GM21619 (cell line): ENCODE measurements at regions not wholly inside any gene's neighbourhood (a gene's known extent, or its start where the extent isn't known, plus 50 kb on each side); places are given as distances from the start of the nearest gene placed in this dataset.

Experiments
- ATAC-seq: cut with Tn5 transposase; IDR thresholded peaks from one replicate; pipeline ENCODE4 v1.9.1; 2021; ENCODE audit not compliant: unreplicated experiment

DNA sequence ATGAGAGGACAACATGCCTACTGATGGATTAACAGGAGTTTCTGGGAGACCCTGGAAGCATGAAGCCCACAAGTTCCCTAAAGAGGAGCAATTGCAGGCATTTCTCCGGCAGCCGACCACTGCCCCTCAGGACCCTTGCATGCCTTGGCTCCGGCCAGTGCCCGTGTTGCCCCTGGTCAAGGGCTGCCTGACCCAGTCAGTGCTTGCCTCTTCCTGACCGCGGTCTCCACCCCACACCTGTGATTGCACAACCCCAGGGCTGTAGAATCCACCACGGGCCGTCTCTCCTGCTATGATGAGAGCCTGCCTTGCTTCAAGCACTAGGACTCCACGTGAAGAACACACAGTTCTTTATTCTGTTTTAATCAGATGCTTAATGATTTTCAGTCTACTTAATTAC, 127.5 kb downstream of the GLI2 start:
- no peak for ATAC-seq

DNA sequence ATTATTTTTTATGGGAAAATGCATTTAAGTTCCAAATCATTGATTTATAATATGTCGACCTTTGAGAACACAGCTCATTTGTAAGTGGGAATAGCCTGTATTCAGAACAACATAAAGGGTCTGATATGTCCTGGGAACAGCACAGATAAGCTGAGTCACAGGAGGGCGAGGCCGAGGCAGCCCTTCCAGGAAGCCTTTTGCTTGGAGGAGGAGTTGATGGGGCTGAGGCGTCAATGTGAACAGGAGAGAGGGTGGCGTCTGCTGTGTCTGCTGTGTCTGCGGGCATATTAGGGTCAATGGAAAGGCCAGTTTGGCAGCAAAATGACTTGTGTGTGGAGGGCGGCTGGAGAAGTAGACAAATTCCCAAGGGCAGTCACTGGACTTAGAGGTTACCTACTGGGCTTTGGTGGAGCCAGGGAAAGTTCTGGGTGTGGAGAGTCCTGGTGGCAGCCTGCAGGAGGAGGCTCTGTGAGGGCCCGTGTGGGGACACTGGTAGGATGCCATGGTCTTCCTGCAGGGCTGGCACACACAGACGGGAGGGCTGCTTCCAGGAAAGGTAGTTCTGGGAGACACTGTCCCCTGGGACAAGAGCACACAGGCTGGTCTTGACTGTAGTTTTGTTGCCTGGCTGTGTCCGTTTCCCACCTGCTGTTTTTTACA, 128.1 kb downstream of the GLI2 start:
- no peak for ATAC-seq

- ATAC-seq = no peak
These were observed 129.3 kb downstream of the GLI2 start for GRCh38 chr2:120864981-120865380.

DNA sequence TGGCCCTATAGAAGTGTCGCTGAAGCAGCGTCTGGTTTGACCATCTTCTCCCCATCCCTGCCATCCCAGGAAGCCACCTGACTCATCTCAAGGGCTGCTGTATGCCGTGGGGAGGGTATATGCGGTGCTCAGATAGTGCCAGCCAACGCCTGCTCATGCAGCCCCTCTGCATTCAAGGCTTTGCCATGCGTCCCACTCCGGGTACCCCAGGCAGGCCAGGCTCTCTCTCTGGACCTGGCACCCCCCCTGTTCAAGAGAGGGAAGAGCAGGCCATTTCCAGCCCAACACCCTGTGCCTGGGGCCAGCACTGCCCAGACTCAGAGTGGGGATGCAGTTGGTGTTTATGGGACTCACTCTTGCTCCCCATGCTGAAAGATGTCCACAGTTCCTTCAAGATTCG, 130.0 kb downstream of the GLI2 start:
- ATAC-seq = no peak

DNA sequence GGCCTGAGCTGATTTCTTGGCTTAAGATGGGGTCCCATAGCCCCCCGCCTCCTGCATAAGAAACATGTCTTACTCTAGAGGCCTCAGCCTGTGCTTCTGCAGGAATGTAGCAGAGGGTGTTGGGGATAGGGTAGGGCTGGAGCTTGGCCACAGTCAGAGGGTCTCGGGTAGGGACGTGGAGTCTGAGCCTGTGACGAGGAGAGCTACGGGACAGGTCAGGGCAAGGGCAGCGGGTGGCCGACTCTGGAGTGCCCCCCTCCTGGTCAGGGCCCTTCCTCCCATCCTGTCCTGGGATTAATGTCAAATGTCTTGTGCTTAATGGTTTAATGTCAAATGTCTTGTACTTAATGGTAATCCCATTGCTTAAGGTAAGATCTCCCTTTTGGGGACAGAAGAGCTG, 130.4 kb downstream of the GLI2 start:
- ATAC-seq = no peak

DNA sequence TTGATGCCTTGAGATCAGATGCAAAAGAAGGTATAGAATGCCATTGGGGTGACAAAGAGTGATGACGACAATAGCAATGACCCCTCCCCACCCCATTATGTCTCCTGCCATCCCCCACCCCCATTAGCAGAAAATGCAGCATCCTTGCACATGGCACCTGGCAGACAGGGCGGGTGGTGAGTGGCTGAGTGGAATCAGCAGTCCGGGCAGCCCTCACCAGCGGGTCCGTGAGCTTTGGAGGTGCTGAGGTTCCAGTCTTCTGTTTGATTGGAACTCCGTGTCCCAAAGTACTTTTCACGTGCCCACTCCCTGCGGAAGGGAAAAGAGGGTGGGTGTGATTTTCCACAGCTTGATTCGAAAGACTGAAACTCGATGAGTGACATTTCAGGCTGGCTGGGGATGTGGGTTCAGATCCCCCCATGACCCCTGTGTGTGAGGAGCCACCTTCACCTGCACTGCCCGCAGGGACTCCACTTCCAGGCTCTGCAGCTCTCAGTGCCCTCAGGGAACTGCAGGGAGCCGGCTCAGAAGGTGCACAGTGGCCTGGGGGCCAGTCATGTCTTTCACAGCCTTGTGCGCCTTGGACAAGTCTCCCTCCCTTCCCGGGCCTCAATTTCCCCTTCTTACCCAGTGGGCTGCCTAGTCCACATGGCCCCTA, 130.9 kb downstream of the GLI2 start:
- ATAC-seq = no peak

GRCh38 chr2:120867290-120868241, 131.9 kb downstream of the GLI2 start:
- ATAC-seq = no peak

GRCh38 chr2:120868366-120868765, 132.7 kb downstream of the GLI2 start:
- ATAC-seq = no peak

DNA sequence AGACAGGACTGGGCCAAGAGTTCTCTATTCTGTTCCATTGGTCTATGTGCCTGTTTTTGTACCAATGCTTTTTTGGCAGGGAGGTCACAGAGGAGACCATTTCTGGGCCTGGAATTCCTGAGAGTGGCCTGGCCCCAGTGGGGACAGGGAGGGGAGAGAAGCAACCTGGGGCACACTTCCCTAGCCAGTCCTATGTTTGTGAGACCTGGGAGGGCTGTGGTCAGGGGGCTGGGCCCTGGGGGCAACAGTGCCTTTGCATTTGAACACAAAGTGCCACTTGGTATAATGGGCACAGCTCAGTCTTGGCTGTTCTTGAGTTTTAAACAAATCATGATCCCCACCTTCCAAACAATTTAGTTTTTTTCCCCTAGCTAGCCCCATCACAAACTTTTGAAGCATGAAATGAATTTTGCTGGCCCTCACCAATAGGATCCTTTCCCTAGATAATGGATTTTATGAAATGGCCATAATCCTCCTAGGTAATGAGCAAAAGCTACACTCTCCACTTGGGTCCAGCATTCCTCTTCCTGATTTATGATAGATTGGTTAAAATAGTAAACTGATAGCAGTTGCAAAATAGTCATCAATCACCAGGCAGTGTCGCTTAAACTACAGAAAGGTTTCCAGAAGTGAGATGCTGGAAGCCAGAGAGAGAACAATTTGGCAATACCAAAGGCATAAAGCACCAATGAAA, 133.5 kb downstream of the GLI2 start:
- no peak for ATAC-seq

DNA sequence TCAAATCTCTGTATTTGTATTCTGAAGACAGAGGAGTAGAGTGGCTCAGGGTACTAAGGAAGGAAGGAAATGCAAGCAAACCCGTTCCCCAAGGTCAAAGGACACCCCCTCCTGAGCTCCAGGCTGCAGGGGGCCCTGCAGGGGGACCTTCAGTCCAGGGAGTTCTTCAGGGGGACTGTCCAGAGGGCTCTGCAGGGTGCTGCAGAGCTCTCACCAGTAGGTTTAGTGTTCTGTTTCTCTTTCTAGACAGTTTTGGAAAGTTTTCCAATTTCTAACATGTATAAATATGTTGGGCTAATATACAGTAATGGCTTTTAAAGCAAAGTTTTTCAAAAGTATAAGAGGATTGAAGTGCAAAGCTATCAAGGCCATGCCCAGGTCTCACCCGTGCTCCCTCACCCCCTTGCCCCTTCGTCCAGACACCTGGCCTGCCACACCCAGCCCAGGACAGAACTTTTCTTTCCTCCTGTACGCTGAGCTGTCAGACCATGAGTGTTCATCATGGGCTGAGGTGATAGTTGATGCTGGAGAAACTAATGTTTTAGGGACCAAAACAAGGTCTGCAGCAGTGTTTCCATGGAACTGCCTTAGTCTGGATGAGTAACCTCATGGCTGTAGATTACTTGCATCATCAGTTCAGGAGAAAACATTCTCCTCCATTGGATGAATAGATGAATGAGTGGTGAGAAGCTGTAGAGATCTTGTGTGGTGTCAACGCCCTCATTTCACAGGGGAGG, 134.2 kb downstream of the GLI2 start:
- no peak for ATAC-seq

- no peak for ATAC-seq
These were observed 134.8 kb downstream of the GLI2 start for GRCh38 chr2:120870467-120870788.

GRCh38 chr2:120871016-120871635, 135.5 kb downstream of the GLI2 start:
- ATAC-seq = no peak

DNA sequence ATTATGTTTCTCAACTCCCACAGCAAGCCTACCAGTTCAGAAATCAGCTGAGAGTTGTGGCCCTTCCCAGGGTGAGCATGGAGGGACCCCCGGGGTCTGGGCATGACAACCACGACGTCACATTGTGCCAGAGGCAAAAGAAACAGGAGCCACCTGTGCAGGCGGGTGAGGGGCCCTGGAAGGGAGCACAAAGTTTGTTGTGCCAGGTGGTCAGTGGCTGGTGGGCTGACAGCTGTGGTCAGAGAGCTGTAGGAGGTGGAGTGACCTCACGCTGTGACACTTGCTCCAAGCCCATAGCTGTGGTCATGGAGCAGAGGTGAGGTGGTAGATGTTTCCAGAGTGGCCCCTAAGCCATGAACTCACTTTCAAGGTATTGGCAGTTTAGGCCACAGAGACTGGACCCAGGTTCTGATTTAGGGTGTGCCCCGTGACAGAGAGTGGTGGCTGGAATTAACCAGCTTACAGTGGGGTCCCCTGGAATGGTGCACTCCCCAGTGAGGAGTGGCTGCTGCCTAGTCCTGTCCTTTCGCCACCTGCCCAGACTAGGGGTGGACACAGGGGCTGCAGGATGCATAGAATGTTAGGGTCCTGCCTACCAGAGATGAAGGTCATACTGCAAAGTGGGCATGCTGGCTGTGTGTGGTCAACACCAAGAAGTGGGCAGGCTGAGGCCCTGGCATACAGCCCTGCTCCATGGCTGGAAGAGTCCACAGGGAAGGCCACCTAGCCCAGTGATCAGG, 136.4 kb downstream of the GLI2 start:
- no peak for ATAC-seq

- no peak for ATAC-seq
These were observed 138.6 kb downstream of the GLI2 start for GRCh38 chr2:120873958-120874887.

GRCh38 chr2:120874888-120875275, 139.2 kb downstream of the GLI2 start:
- no peak for ATAC-seq

- ATAC-seq = no peak
These were observed 139.8 kb downstream of the GLI2 start for GRCh38 chr2:120875431-120875830.

DNA sequence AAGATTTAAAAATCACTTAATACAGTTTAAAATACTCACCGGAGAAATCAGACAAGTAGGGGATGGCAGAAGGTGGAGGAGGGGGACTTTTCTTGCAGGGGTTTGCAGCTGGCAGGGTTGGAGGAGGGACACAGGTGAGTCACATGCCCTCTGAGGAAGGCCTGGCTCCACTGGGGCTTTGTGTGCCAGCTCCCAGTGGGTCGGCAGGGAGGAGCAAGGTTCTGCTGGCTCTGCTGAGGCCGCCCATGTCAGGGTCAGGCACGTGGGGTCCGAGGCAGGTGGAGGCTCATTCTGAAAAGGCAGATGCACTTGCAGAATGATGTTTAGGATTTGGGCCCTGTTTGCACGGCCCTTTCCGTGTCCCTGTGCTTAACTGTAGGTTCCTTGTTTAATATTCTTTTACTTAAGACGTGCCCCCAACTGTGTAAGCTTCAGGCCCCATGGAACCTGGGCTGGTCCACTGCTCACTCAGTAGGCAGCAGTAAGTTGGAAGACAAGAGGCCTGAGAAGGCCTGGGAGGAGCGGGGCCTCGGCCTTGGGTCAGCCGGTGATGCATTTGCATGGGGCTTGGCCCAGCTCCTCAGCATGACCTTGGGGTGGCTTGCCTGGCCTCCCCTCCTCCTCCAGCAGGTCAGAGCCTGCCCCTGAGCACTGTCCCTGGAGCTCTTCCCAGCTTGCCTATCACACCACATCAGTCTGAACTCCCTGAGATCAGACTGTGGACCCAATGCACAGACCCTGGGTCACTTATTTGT, 141.0 kb downstream of the GLI2 start:
- ATAC-seq = no peak

GRCh38 chr2:120877409-120877808, 141.7 kb downstream of the GLI2 start:
- ATAC-seq = no peak
